WTC11 (cell line): ENCODE measurements at regions not wholly inside any gene's neighbourhood (a gene's known extent, or its start where the extent isn't known, plus 50 kb on each side); places are given as distances from the start of the nearest gene placed in this dataset.

Experiments
- ATAC-seq: fragments of 200-7000 bp; cut with Tn5 transposase; 2 replicates; pipeline ENCODE4 v1.10.0; 2021; ENCODE audit warnings: mild to moderate bottlenecking, moderate library complexity
- CTCF ChIA-PET: fragments of 300-600 bp; sonication (Branson Sonifier 250); formaldehyde crosslinking; loops from one replicate; lab custom pipeline; 2021; ENCODE audit warnings: antibody characterized with exemption; lab: Charles Lee
- POLR2A ChIA-PET: fragments of 350-600 bp; sonication (Branson Sonifier 250); formaldehyde crosslinking; loops from one replicate; lab custom pipeline; 2021; ENCODE audit warnings: antibody characterized with exemption; lab: Charles Lee
- DNase-seq: peaks from one replicate; pipeline ENCODE4 v3.0.0; 2021; ENCODE audit warnings: low spot score
- H3K27ac Mint-ChIP-seq: 2 replicates; pipeline ENCODE4 v1.8.0; 2021; ENCODE audit warnings: mixed read lengths
- H3K27me3 Mint-ChIP-seq: 2 replicates; pipeline ENCODE4 v1.8.0; 2021; ENCODE audit warnings: low read depth, mild to moderate bottlenecking, moderate library complexity, mixed read lengths
- H3K36me3 Mint-ChIP-seq: 2 replicates; pipeline ENCODE4 v1.8.0; 2021; ENCODE audit warnings: mixed read lengths
- H3K4me1 Mint-ChIP-seq: 2 replicates; pipeline ENCODE4 v1.8.0; 2022; ENCODE audit warnings: mixed read lengths
- H3K4me3 Mint-ChIP-seq: 2 replicates; pipeline ENCODE4 v1.8.0; 2021; ENCODE audit warnings: mild to moderate bottlenecking, moderate library complexity, mixed read lengths
- H3K9me3 Mint-ChIP-seq: 2 replicates; pipeline ENCODE4 v1.8.0; 2021; ENCODE audit warnings: mixed read lengths
- CREB1 ChIP-seq: sonication (generic); formaldehyde crosslinking; IDR thresholded peaks from 2 replicates; pipeline ENCODE4 v1.8.0; 2023; ENCODE audit warnings: mild to moderate bottlenecking, missing genetic modification reagents
- CREM ChIP-seq: sonication (generic); formaldehyde crosslinking; IDR thresholded peaks from 2 replicates; pipeline ENCODE4 v1.8.1; 2022; ENCODE audit warnings: mild to moderate bottlenecking, missing genetic modification reagents, moderate library complexity
- ESRRA ChIP-seq: sonication (generic); formaldehyde crosslinking; IDR thresholded peaks from 2 replicates; pipeline ENCODE4 v1.8.1; 2022; ENCODE audit warnings: mild to moderate bottlenecking, missing genetic modification reagents, borderline replicate concordance
- FOXK1 ChIP-seq: sonication (generic); formaldehyde crosslinking; IDR thresholded peaks from 2 replicates; pipeline ENCODE4 v1.8.0; 2022; ENCODE audit warnings: mild to moderate bottlenecking, moderate library complexity, missing genetic modification reagents
- FOXP1 ChIP-seq: sonication (generic); formaldehyde crosslinking; IDR thresholded peaks from 2 replicates; pipeline ENCODE4 v1.8.0; 2022; ENCODE audit warnings: missing genetic modification reagents, mild to moderate bottlenecking, moderate library complexity, borderline replicate concordance
- GABPB1 ChIP-seq: sonication (generic); formaldehyde crosslinking; IDR thresholded peaks from 2 replicates; pipeline ENCODE4 v1.8.1; 2023; ENCODE audit warnings: mild to moderate bottlenecking, missing genetic modification reagents
- KAT7 ChIP-seq: sonication (generic); formaldehyde crosslinking; IDR thresholded peaks from 2 replicates; pipeline ENCODE4 v1.8.1; 2023; ENCODE audit warnings: missing genetic modification reagents, mild to moderate bottlenecking, borderline replicate concordance
- MYBL2 ChIP-seq: sonication (generic); formaldehyde crosslinking; IDR thresholded peaks from 2 replicates; pipeline ENCODE4 v1.8.1; 2023; ENCODE audit warnings: mild to moderate bottlenecking, moderate library complexity, missing genetic modification reagents
- NFATC4 ChIP-seq: fragments of 250-450 bp; sonication (Bioruptor Pico); IDR thresholded peaks from 2 replicates; pipeline ENCODE4 v1.9.0; 2021; ENCODE audit warnings: mild to moderate bottlenecking
- NFE2L1 ChIP-seq: sonication (generic); formaldehyde crosslinking; IDR thresholded peaks from 2 replicates; pipeline ENCODE4 v1.8.1; 2023; ENCODE audit warnings: missing genetic modification reagents
- NFYB ChIP-seq: sonication (generic); formaldehyde crosslinking; conservative IDR thresholded peaks from 2 replicates; pipeline ENCODE4 v1.8.0; 2022; ENCODE audit warnings: low read depth, missing genetic modification reagents
- NR1H2 ChIP-seq: sonication (generic); formaldehyde crosslinking; IDR thresholded peaks from 2 replicates; pipeline ENCODE4 v1.9.0; 2021; ENCODE audit warnings: mild to moderate bottlenecking, moderate library complexity, missing genetic modification reagents
- OVOL2 ChIP-seq: fragments of 250-450 bp; sonication (Bioruptor Pico); IDR thresholded peaks from 2 replicates; pipeline ENCODE4 v1.9.0; 2021; ENCODE audit warnings: mild to moderate bottlenecking, borderline replicate concordance
- TCF7 ChIP-seq: sonication (generic); formaldehyde crosslinking; IDR thresholded peaks from 2 replicates; pipeline ENCODE4 v1.8.0; 2022; ENCODE audit warnings: mild to moderate bottlenecking, low read depth, missing genetic modification reagents, moderate library complexity
- TEAD4 ChIP-seq: sonication (generic); formaldehyde crosslinking; IDR thresholded peaks from 2 replicates; pipeline ENCODE4 v1.8.0; 2022; ENCODE audit warnings: mild to moderate bottlenecking, missing genetic modification reagents
- ZNF138 ChIP-seq: sonication (generic); formaldehyde crosslinking; conservative IDR thresholded peaks from 2 replicates; pipeline ENCODE4 v1.8.1; 2022; ENCODE audit warnings: mild to moderate bottlenecking, moderate library complexity, missing genetic modification reagents
- ZNF232 ChIP-seq: sonication (generic); formaldehyde crosslinking; IDR thresholded peaks from 2 replicates; pipeline ENCODE4 v1.8.0; 2022; ENCODE audit warnings: mild to moderate bottlenecking, missing genetic modification reagents
- ZNF263 ChIP-seq: sonication (generic); formaldehyde crosslinking; IDR thresholded peaks from 2 replicates; pipeline ENCODE4 v1.8.1; 2022; ENCODE audit warnings: low read depth, mild to moderate bottlenecking, moderate library complexity, missing genetic modification reagents
- ZNF423 ChIP-seq: fragments of 250-450 bp; sonication (Bioruptor Pico); IDR thresholded peaks from 2 replicates; pipeline ENCODE4 v2.1.2; 2022; ENCODE audit warnings: mild to moderate bottlenecking, moderate library complexity
- ZNF671 ChIP-seq: fragments of 250-450 bp; sonication (Bioruptor Pico); IDR thresholded peaks from 2 replicates; pipeline ENCODE4 v1.8.0; 2021; ENCODE audit warnings: mild to moderate bottlenecking
- TF ChIP-seq, protein P1 (sequence below): fragments of 250-450 bp; sonication (Bioruptor Pico); IDR thresholded peaks from 2 replicates; pipeline ENCODE4 v1.9.0; 2021; ENCODE audit warnings: mild to moderate bottlenecking
- TF ChIP-seq, protein P2 (sequence below): sonication (generic); formaldehyde crosslinking; conservative IDR thresholded peaks from 2 replicates; pipeline ENCODE4 v1.8.1; 2023; ENCODE audit warnings: mild to moderate bottlenecking, low read depth, missing genetic modification reagents, moderate library complexity
- TF ChIP-seq, protein P3 (sequence below): fragments of 200-600 bp; IDR thresholded peaks from 2 replicates; pipeline ENCODE4 v1.8.0; 2022; ENCODE audit warnings: antibody characterized with exemption
- TF ChIP-seq, protein P4 (sequence below): sonication (generic); formaldehyde crosslinking; IDR thresholded peaks from 2 replicates; pipeline ENCODE4 v1.8.0; 2022; ENCODE audit warnings: mild to moderate bottlenecking, missing genetic modification reagents
- TF ChIP-seq, protein P5 (sequence below): sonication (generic); formaldehyde crosslinking; IDR thresholded peaks from 2 replicates; pipeline ENCODE4 v1.8.1; 2022; ENCODE audit warnings: mild to moderate bottlenecking, missing genetic modification reagents, moderate library complexity, borderline replicate concordance
- TF ChIP-seq, protein P6 (sequence below): fragments of 250-450 bp; sonication (Bioruptor Pico); IDR thresholded peaks from 2 replicates; pipeline ENCODE4 v1.8.0; 2021; ENCODE audit warnings: mild to moderate bottlenecking

DNA sequence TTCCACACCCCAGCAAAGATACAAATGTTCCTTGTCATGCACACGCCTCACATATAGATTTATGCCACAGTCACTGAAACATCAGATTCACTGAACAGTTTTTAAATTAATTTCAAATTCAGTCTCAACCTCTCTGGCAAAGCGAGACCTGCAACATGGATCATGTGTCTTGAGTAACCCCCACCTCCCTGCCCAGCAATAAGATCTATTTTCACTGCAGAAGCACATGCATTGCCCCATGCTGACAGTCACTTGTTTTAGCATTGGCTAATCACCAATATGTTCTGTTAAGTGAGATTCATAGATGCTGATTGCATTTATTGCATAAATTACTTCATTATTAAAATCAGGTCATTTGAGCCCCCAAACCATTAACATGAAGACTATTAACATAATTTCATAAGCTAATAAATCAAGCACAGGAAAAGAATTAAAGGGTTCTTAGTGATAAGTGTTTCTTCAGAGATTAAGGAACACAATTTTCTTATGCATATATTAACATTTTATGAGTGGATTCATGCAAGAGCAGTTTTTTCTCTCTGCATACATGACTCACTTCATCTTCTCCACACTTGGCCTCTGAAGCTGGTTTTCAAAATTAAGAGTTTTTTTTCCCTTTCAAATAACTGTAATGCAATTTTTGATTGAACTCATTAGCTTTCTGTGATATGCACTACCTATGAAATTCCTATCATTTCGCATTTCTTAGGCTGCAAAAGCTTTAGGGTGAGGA is 173.2 kb upstream of the SOX4 start:
- H3K27me3 Mint-ChIP-seq, result no peaks in the 10 kb centered on the region; the same call in 1 of the 2 replicates
- CTCF ChIA-PET, result no interaction called here
- no peak overlapping the region for H3K4me3 Mint-ChIP-seq
- peaks cover 29% of the 10 kb centered on the region for H3K4me1 Mint-ChIP-seq
- POLR2A ChIA-PET, result no interaction called here
- peaks cover 9% of the 10 kb centered on the region; the same call in 1 of the 2 replicates for H3K36me3 Mint-ChIP-seq
- H3K27ac Mint-ChIP-seq, result no peak overlapping the region
- ATAC-seq, result no peak
- TF ChIP-seq CREB1 (no peak), TCF7 (CRISPR knock-in tag) (no peak), FOXK1 (CRISPR knock-in tag) (no peak), ZNF138 (CRISPR knock-in tag) (no peak), ZNF232 (CRISPR knock-in tag) (no peak), GABPB1 (no peak), OVOL2 (CRISPR knock-in tag) (no peak), FOXP1 (CRISPR knock-in tag) (no peak), CREM (no peak), TEAD4 (CRISPR knock-in tag) (no peak), ZNF263 (CRISPR knock-in tag) (no peak), MYBL2 (CRISPR knock-in tag) (no peak), NFE2L1 (CRISPR knock-in tag) (no peak)
- TF ChIP-seq, protein P1, sequence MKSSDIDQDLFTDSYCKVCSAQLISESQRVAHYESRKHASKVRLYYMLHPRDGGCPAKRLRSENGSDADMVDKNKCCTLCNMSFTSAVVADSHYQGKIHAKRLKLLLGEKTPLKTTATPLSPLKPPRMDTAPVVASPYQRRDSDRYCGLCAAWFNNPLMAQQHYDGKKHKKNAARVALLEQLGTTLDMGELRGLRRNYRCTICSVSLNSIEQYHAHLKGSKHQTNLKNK (CRISPR knock-in tag), result no peak
- TF ChIP-seq, protein P2, sequence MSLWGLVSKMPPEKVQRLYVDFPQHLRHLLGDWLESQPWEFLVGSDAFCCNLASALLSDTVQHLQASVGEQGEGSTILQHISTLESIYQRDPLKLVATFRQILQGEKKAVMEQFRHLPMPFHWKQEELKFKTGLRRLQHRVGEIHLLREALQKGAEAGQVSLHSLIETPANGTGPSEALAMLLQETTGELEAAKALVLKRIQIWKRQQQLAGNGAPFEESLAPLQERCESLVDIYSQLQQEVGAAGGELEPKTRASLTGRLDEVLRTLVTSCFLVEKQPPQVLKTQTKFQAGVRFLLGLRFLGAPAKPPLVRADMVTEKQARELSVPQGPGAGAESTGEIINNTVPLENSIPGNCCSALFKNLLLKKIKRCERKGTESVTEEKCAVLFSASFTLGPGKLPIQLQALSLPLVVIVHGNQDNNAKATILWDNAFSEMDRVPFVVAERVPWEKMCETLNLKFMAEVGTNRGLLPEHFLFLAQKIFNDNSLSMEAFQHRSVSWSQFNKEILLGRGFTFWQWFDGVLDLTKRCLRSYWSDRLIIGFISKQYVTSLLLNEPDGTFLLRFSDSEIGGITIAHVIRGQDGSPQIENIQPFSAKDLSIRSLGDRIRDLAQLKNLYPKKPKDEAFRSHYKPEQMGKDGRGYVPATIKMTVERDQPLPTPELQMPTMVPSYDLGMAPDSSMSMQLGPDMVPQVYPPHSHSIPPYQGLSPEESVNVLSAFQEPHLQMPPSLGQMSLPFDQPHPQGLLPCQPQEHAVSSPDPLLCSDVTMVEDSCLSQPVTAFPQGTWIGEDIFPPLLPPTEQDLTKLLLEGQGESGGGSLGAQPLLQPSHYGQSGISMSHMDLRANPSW (CRISPR knock-in tag), result no peak
- TF ChIP-seq, protein P3, sequence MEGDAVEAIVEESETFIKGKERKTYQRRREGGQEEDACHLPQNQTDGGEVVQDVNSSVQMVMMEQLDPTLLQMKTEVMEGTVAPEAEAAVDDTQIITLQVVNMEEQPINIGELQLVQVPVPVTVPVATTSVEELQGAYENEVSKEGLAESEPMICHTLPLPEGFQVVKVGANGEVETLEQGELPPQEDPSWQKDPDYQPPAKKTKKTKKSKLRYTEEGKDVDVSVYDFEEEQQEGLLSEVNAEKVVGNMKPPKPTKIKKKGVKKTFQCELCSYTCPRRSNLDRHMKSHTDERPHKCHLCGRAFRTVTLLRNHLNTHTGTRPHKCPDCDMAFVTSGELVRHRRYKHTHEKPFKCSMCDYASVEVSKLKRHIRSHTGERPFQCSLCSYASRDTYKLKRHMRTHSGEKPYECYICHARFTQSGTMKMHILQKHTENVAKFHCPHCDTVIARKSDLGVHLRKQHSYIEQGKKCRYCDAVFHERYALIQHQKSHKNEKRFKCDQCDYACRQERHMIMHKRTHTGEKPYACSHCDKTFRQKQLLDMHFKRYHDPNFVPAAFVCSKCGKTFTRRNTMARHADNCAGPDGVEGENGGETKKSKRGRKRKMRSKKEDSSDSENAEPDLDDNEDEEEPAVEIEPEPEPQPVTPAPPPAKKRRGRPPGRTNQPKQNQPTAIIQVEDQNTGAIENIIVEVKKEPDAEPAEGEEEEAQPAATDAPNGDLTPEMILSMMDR, result no peak
- TF ChIP-seq, protein P4, sequence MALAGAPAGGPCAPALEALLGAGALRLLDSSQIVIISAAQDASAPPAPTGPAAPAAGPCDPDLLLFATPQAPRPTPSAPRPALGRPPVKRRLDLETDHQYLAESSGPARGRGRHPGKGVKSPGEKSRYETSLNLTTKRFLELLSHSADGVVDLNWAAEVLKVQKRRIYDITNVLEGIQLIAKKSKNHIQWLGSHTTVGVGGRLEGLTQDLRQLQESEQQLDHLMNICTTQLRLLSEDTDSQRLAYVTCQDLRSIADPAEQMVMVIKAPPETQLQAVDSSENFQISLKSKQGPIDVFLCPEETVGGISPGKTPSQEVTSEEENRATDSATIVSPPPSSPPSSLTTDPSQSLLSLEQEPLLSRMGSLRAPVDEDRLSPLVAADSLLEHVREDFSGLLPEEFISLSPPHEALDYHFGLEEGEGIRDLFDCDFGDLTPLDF (CRISPR knock-in tag), result no peak
- TF ChIP-seq, protein P5, sequence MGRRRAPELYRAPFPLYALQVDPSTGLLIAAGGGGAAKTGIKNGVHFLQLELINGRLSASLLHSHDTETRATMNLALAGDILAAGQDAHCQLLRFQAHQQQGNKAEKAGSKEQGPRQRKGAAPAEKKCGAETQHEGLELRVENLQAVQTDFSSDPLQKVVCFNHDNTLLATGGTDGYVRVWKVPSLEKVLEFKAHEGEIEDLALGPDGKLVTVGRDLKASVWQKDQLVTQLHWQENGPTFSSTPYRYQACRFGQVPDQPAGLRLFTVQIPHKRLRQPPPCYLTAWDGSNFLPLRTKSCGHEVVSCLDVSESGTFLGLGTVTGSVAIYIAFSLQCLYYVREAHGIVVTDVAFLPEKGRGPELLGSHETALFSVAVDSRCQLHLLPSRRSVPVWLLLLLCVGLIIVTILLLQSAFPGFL (CRISPR knock-in tag), result no peak
- DNase-seq, result no peak
- peaks cover 12% of the 10 kb centered on the region for H3K9me3 Mint-ChIP-seq

DNA sequence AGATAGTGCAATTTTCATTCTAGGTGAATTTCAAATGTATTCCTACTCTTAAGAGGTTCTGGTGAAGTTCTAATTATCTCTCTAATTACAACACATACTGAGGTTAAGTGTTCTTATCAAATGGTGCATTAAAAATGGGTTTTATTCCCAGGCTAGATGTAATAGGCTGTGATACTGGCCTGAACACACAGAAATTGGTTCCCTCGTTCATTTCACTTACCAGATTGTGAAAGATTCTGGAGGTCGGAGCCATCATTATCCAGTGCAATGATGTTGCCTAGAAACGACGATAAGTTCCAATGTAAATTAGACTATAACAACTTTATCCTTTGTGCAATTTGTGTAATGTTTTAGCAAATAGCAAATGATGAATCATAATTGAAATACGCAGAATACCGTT is 172.6 kb upstream of the SOX4 start:
- no peak for DNase-seq
- Mint-ChIP-seq H3K27me3 (no peaks in the 10 kb centered on the region; the same call in 1 of the 2 replicates), H3K27ac (no peak overlapping the region), H3K9me3 (peaks cover 18% of the 10 kb centered on the region), H3K4me3 (no peak overlapping the region), H3K36me3 (peaks cover 14% of the 10 kb centered on the region), H3K4me1 (peaks cover 29% of the 10 kb centered on the region)
- ChIA-PET CTCF (no interaction called here), POLR2A (no interaction called here)
- no peak for ATAC-seq
- TF ChIP-seq, protein P6, sequence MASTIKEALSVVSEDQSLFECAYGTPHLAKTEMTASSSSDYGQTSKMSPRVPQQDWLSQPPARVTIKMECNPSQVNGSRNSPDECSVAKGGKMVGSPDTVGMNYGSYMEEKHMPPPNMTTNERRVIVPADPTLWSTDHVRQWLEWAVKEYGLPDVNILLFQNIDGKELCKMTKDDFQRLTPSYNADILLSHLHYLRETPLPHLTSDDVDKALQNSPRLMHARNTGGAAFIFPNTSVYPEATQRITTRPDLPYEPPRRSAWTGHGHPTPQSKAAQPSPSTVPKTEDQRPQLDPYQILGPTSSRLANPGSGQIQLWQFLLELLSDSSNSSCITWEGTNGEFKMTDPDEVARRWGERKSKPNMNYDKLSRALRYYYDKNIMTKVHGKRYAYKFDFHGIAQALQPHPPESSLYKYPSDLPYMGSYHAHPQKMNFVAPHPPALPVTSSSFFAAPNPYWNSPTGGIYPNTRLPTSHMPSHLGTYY (CRISPR knock-in tag), result no peak
- TF ChIP-seq KAT7 (CRISPR knock-in tag), result no peak
- no peak for TF ChIP-seq ZNF671 (CRISPR knock-in tag)
- no peak for TF ChIP-seq NFYB (CRISPR knock-in tag)
- TF ChIP-seq, protein P5 (CRISPR knock-in tag), result no peak
- no peak for TF ChIP-seq ESRRA
- no peak for TF ChIP-seq ZNF423 (CRISPR knock-in tag)
- TF ChIP-seq, protein P1 (CRISPR knock-in tag), result no peak
- no peak for TF ChIP-seq NFATC4
- TF ChIP-seq NR1H2, result no peak
